Kidney (tissue), 13 donors: ENCODE measurements at regions not wholly inside any gene's neighbourhood (a gene's known extent, or its start where the extent isn't known, plus 50 kb on each side); places are given as distances from the start of the nearest gene placed in this dataset.

Experiments used
- DNase-seq, 5 donors: peaks; one replicate each; pipeline ENCODE4 v3.0.0-alpha.2; 2013 to 2020
- FAIRE-seq: peaks from 2 replicates; lab custom pipeline; 2012; peaks lifted over from hg19 to GRCh38; lab: Jason Lieb, UNC
- H3K27ac ChIP-seq, 2 donors: one replicate each; pipeline ENCODE4 v1.7.0; 2013; ENCODE audit warnings: low read depth in 2 of 2, low read length in 2 of 2, inconsistent platforms in 1 of 2
- H3K27me3 ChIP-seq: one replicate; pipeline ENCODE4 v1.7.1; 2013; ENCODE audit warnings: low read length, inconsistent platforms; ENCODE audit not compliant: control insufficient read depth, insufficient read depth
- H3K36me3 ChIP-seq, 3 donors: one replicate each; pipeline versions ENCODE4 v1.7.0 to v1.7.1; 2013; ENCODE audit warnings: low read length in 3 of 3, control low read depth in 1 of 3, inconsistent platforms in 1 of 3; ENCODE audit not compliant: insufficient read depth in 3 of 3, control insufficient read depth in 2 of 3
- H3K4me1 ChIP-seq, 3 donors: one replicate each; pipeline versions ENCODE4 v1.7.0 to v1.7.1; 2013; ENCODE audit warnings: low read length in 3 of 3, inconsistent platforms in 1 of 3, low read depth in 1 of 3; ENCODE audit not compliant: control insufficient read depth in 2 of 3, insufficient read depth in 2 of 3
- H3K4me3 ChIP-seq, 3 donors: one replicate each; pipeline versions ENCODE4 v1.7.0 to v1.8.1; 2013; ENCODE audit warnings: low read length in 3 of 3, control low read depth in 1 of 3, inconsistent platforms in 1 of 3
- H3K9ac ChIP-seq, 3 donors: one replicate each; pipeline versions ENCODE4 v1.7.0 to v1.7.1; 2013; ENCODE audit warnings: low read length in 3 of 3, control low read depth in 1 of 3, inconsistent platforms in 1 of 3
- H3K9me3 ChIP-seq, 3 donors: one replicate each; pipeline versions ENCODE4 v1.7.0 to v1.7.1; 2013; ENCODE audit warnings: low read length in 3 of 3, control low read depth in 1 of 3, inconsistent platforms in 1 of 3; ENCODE audit not compliant: control insufficient read depth in 2 of 3, insufficient read depth in 1 of 3
- CTCF ChIP-seq: IDR thresholded peaks from 3 replicates; pipeline ENCODE4 v1.5.1; 2012; ENCODE audit warnings: mild to moderate bottlenecking, moderate library complexity, borderline replicate concordance; ENCODE audit not compliant: insufficient read depth; ENCODE audit errors: extremely low read depth
- intact Hi-C: fragments of 100-400 bp; cut with DNase I; formaldehyde crosslinking; loops from one replicate; pipeline ENCODE4 v1.11.1; 2022
- donor health status: control.
- donor health status: control.
- donor health status: control.
- donor health status: control.
- donor health status: control.
- donor health status: DM: yes; HTN: yes; CAD: no.
- donor health status: Normal renal cell carcinoma (clear cell type).

- intact Hi-C loops = no loop called here
Observed at GRCh38 chr4:123343400-123344041, 53.1 kb upstream of the SPRY1 start.

GRCh38 chr4:123345137-123345934 lies 51.3 kb upstream of the SPRY1 start:
- intact Hi-C loops = no loop called here
- FAIRE-seq = no peak
- Histone ChIP-seq H3K9me3 (no peaks in the 10 kb centered on the region), H3K4me3 (no peak overlapping the region), H3K9ac (no peak overlapping the region), H3K4me1 (no peaks in the 10 kb centered on the region), H3K27me3 (no peaks in the 10 kb centered on the region), H3K36me3 (no peaks in the 10 kb centered on the region), H3K27ac (no peak overlapping the region)
- TF ChIP-seq CTCF = no peak
- peak in 2 of 5 donors; percentile 43 to 66 for DNase-seq

More at GRCh38 chr4:123343400-123344041, 53.1 kb upstream of the SPRY1 start:
- H3K36me3 ChIP-seq = no peaks in the 10 kb centered on the region
- H3K4me3 ChIP-seq = no peak overlapping the region
- peak overlapping the region in 1 of 2 donors; percentile 67 for H3K27ac ChIP-seq
- H3K9me3 ChIP-seq = no peaks in the 10 kb centered on the region
- H3K4me1 ChIP-seq = no peaks in the 10 kb centered on the region
- DNase-seq (peak in 2 of 5 donors; percentile 33 to 48), FAIRE-seq (no peak)
- H3K27me3 ChIP-seq = no peaks in the 10 kb centered on the region
- no peak overlapping the region for H3K9ac ChIP-seq
- no peak for TF ChIP-seq CTCF

GRCh38 chr4:123345935-123346300 lies 50.7 kb upstream of the SPRY1 start:
- peak in 1 of 5 donors; percentile 16 for DNase-seq
- FAIRE-seq = no peak

More at GRCh38 chr4:123345935-123346300, 50.7 kb upstream of the SPRY1 start:
- Histone ChIP-seq H3K27ac (no peak overlapping the region), H3K9ac (no peak overlapping the region), H3K4me3 (no peak overlapping the region), H3K4me1 (peaks cover 0 to 2% (median 0%) of the 10 kb centered on the region in 3 donors), H3K36me3 (no peaks in the 10 kb centered on the region), H3K9me3 (no peaks in the 10 kb centered on the region), H3K27me3 (no peaks in the 10 kb centered on the region)
- intact Hi-C loops = no loop called here
- TF ChIP-seq CTCF = no peak
